GM18519 (cell line): ENCODE measurements at regions not wholly inside any gene's neighbourhood (a gene's known extent, or its start where the extent isn't known, plus 50 kb on each side); places are given as distances from the start of the nearest gene placed in this dataset.
"Not testable (repeated sequence)": the region's sequence is repeated elsewhere in the genome, so short reads cannot be mapped to it uniquely, and the experiment has no call there.

Experiments
- ATAC-seq: cut with Tn5 transposase; IDR thresholded peaks from one replicate; pipeline ENCODE4 v1.9.1; 2021; ENCODE audit warnings: mild to moderate bottlenecking, moderate library complexity; ENCODE audit not compliant: unreplicated experiment, low FRiP score

DNA sequence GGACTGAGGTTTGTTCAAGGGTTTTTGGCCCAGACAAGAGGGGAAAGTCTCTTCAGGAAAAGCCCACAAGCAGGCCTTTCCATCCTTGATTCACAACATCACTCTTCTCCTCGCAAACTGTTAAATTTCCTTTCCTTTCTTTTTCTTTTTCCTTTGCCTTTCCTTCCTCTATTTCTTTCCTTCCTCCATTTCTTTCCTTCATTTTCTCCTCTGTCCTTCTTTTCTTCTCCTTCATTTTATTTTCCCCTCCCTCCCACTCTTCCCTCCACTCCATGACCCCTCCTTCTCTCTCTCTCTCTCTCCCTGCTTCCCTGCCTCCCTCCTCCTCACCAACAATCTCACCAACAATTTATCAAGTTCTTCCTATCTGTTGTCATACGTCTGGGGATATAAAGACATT is 89.1 kb downstream of the FAM72B start:
- ATAC-seq, result not testable (repeated sequence)

DNA sequence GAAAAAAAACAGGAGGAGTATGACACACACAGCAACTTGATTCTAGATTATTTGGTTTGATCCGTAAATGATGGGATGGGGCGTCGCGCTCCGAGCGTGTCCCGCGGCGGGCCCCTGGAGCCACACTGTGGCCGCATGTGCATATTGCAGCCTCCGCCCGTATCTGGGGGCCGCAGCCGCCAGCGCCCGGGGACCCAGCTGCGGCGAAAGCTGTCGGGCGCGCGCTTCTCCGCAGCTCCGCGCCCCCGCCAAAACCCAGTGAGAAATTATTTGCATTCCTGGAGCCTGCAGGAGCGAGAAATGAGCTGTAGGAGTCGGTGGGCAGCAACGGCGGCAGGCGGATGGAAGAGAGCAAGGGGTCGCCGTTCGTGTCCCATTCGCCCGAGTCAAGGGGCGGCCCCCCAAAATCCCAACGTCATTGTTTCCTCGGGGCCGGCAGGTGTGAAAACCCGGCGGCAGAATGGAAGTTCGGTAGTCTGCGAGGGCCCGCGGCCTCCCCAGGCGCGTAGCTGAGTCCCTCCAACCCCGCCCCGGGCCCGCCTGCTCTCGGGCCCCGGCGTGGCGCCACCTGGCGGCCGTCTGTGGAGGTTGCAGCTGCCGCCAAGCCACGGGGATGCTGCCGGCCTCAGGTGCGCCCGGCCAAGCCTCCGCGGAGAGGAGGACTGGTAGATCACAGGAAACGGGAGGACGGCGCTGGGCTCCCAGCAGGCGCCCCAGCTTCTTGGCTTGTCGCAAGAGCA is 86.8 kb downstream of the FAM72B start:
- ATAC-seq, result peak; percentile 85

DNA sequence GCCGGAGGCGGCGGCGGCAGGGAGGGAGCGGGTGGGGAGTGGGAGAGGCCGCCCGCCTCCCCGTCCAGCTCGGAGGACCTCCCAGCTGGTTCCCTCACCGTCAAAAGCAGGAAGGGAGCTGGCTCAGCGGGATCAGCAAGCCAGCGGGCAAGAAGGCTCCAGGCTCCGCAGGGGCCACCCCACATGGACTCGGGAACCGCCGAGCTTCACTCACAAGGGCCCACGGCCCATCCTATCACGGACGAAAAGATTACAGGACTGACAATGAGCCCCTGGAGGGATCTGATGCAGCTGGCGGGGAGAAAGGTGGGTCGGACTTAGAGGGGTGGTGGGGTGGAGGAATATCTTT is 86.3 kb downstream of the FAM72B start:
- not testable (repeated sequence) for ATAC-seq

DNA sequence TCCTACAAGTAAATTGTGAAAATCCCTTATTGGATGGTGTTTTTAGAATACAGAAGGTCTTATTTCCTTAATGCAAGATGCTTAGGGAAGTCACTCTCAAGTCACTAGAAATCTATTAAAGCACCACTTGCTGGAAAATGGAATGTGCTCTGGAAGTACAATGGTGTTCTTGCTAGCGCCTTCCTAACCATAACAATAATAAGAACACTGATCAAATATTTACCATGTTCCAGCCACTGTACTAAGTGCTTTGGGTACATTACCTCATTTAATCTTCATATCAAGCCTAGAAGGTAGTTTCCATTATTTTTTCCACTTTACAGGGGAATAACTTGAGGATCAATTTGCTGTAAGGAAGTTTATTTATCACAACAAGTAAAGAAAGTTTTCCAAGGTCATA is 75.1 kb downstream of the FAM72B start:
- not testable (repeated sequence) for ATAC-seq

DNA sequence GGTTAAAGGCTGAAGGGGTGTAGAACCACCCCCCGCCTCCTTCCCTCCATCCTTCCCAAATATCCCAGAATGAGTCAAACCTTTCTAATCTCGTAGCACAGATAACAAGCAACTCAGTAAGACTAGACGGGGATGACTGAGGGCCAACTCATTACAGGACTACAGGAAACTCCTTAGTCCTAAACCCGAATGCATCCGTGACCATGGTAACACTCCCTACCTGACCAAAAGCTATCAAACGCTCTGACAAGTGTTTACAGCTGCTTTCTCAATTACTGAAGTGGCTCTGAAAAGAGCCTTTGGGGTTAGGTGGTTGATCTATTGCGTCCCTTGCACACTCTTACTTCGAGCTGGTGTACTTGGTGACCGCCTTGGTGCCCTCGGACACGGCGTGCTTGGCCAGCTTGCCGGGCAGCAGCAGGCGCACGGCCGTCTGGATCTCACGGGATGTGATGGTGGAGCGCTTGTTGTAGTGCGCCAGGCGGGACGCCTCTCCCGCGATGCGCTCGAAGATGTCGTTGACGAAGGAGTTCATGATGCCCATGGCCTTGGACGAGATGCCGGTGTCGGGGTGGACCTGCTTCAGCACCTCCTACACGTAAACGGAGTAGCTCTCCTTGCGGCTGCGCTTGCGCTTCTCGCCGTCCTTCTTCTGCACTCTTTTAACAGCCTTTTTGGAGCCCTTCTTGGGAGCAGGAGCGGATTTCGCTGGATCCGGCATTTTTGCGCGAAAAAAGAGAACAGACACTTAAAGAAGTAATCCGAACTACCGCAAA is 67.4 kb downstream of the FAM72B start:
- ATAC-seq, result not testable (repeated sequence)

DNA sequence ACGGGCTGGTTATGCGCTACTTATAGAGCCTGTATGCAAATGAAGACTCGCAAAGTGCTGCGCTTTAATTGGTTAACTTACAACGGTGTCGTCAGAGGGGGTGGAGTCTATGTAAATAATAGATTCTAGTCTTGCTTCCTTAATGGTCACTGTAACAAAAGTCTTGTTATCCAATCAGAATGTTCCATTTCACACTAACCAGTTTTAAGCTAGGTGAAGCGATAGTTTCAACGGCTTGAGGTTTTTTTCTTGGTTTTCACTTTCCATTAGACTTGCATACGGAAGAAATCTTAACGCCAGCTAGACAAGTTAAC is 66.9 kb downstream of the FAM72B start:
- not testable (repeated sequence) for ATAC-seq

DNA sequence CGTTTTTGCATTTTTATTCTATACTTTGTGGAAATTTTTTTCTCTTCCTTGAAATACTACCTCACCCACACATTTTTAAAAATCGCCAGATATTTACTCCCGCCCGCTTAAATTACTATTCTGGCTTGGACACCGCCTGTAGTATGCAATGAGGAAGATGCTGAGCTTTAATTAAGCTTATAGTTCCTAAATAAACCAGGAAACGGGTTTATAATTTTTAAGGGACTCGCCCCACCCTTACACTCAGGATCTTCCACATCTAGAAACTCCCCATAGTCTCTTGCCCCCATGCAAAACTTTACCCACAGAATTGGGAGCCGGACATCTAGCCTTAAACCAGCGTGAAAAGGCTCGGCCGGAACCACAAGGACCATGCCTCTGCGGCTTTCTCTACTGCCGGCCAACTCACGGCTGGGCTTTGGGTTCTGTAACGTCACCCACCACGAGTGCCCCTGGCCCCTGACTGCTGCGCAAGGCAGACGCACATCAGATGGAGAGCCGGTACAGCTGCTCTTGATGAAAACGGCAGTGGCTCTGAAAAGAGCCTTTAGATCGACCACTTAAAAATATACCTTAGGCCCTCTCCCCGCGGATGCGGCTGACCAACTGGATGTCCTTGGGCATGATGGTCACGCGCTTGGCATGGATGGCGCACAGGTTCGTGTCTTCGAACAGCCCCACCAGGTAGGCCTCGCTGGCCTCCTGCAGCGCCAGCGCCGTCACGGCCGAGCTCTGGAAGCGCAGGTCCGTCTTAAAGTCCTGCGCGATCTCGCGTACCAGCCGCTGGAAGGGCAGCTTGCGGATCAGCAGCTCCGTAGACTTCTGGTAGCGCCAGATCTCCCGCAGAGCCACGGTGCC is 66.3 kb downstream of the FAM72B start:
- not testable (repeated sequence) for ATAC-seq
